ENCODE measurements at regions not wholly inside any gene's neighbourhood (a gene's known extent, or its start where the extent isn't known, plus 50 kb on each side); places are given as distances from the start of the nearest gene placed in this dataset.
"Not testable (repeated sequence)": the region's sequence is repeated elsewhere in the genome, so short reads cannot be mapped to it uniquely, and the experiment has no call there.

DNA sequence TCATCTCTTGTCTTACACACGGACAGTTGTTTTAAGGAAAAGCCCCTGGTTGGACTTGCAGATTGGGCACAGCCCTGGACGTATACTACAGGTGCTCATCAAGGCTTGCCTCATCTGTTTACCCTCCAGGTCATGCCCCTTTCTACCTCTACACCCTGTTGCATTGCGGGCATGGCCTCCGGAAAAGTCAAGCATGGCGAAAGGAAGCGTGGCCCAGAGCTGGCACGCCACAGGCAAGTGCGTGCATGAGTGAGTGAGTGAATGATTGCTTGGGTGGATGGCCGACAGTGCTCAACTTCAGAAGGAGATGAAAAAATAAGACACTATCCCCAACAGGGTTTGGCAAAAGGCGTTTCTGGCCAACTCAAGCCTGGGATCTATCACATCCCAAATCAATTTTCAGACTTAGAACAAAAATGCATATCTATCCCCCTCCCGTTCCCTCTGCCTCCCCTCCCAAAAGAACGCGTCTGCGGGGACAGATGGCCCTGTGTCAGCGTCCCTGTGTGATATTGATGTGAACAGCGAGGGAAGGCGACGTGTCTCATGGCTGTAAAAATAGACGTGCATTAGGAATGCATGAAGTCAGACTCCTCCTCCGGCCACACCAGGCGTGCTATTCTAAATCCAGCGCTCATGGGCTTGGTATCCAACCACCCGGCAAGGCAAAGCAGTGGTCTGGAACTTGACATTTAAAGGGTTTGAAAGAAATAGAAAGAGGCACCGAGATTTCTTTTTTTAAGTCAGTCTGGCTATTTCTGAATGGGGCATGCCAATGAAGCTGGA, 96.0 kb downstream of the RPLP1 start:
- DNase-seq (ENCODE audit: low read depth), result no peak
- H3K4me3 ChIP-seq (ENCODE audit: low read depth, low read length), result no peak overlapping the region

DNA sequence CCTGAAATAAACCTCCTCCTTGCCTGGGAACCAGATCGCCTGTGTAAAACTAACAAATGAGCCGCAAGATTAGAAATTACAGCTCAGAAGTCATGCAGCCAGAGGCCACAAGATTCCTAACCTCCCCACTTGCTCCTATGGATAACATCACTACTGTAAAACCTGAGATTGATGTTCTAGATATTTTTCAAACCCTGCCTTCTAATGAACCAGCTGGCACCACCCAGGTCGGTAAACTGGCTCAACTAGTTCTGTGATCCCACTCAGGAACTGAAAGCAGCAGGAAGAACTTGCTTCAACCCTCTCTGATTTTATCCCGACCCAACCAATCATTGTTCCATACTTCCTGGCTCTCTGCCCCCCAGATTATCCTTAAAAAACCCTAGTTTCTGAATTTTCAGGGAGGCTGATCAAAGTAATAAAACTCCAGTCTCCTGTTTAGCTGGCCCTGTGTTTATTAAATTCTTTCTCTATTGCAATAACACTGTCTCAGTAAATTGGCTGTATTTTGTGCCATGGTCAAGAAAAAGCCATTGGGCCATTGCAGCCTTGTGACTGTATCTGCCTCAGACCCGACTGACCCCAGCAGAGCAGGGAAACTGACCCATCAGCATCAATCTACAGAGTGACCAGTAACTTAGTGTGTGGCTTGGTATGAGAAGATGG, 98.9 kb downstream of the RPLP1 start:
- H3K4me3 ChIP-seq (ENCODE audit: low read depth, low read length), result no peak overlapping the region

DNA sequence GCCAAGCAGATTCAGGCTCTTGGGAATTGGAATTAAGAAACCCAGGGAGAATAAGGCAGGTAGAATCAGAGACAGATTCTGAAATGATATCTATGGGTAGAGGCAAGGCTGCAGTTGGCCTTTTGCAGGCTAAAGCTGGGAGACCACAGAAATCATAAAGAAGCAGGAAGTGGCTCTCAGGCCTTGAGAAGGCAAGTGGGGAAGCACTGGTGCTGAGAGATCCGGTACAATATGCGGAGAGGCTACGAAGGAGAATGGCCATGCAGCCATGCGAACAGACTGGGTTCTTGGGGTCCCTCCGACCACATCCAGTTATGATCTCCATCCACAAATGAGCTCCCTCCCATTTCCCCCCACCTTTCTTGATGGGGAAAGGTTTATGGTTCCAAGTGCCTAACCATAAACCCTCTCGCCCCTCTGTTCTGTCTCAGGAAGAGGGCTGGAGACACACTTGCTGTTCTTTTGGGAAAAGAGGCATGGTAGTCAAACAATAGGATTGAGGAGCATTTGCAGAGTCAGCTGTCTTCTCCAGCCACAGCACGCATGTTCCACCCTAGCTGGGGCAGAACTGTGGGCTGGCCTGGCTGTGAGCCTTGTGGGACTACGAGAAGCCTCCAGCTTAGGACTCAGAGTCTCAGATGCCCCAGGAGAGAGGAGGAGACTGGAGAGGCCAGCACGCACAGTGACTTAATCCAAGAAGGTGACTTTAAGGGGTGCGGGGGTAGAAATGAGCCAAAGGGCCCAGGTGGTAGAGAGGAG, 99.6 kb downstream of the RPLP1 start:
- DNase-seq (ENCODE audit: low read depth), result no peak
- H3K4me3 ChIP-seq (ENCODE audit: low read depth, low read length), result no peak overlapping the region

More for the DNA sequence above, 98.9 kb downstream of the RPLP1 start:
- no peak for DNase-seq (ENCODE audit: low read depth)

DNA sequence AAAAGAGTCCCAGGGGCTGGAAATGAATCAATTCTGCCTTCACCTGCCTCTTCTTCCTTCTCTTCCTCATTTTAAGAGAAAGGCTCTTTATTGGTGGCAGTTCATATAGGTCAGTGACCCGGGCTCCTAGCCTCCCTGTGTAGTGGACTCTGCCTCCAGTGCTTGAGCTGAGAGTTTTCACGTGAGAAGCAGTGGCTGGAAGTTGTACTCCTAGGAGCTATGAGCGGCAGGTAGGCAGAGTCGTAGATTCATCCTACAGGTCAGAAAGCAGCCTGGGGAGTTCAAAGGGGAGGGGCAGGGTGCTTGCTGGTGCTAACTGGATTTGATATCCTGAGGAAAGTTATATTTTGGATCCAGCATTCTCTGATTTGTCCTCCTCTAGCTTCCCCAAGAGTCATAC, 101.1 kb downstream of the RPLP1 start:
- DNase-seq (ENCODE audit: low read depth), result no peak
- no peak overlapping the region for H3K4me3 ChIP-seq (ENCODE audit: low read depth, low read length)

DNA sequence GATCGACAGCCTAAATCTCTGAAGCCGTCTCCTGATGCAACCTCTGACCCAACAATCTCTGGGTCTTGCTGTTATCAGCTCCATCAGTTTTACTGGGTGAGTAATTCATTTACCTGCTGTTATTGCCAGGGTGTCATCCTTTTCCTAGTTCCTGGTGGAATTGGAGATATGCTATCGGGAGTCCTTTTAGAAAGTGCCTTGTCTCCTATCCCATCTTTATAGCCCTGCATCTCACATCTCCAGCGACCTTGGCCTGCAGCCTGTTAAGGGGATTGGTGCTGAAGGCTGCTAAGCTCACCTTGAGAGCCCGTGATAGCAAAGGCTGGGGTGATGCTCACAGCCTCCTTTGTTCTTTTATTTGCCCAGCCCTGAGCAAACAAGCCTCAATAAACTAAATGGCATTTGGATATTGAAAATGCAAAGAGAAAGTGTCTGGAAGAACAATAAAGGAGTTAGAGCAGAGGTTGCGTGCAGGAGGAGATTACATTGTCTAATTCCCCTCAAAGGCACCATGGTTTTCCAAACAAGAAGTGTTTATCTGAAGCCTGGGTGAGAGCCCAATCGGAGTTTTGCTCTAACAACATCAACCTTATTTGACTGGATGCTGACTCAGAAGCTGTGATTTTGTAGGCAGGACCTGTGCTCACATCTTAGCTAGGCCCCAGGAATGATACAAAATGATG, 101.8 kb downstream of the RPLP1 start:
- no peak overlapping the region for H3K4me3 ChIP-seq (ENCODE audit: low read depth, low read length)
- DNase-seq (ENCODE audit: low read depth), result no peak

DNA sequence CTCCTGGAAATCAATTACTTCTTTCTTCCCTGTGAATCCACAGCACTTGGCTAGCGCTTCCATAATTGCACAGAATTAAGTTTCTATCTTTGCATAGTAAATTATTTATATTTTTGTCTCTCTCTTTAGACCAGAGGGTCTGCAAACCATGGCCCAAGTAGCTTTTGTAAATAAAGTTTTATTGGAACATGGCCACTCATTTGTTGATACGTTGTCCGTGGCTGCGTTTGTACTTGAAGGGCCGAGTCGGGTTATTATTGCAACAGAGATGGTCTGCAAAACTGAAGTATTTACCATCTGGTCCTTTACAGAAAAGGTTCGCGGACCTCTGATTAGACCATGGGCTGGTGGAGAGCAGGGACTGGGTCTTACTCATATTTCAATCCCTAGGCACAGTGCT, 102.5 kb downstream of the RPLP1 start:
- no peak overlapping the region for H3K4me3 ChIP-seq (ENCODE audit: low read depth, low read length)
- no peak for DNase-seq (ENCODE audit: low read depth)

DNA sequence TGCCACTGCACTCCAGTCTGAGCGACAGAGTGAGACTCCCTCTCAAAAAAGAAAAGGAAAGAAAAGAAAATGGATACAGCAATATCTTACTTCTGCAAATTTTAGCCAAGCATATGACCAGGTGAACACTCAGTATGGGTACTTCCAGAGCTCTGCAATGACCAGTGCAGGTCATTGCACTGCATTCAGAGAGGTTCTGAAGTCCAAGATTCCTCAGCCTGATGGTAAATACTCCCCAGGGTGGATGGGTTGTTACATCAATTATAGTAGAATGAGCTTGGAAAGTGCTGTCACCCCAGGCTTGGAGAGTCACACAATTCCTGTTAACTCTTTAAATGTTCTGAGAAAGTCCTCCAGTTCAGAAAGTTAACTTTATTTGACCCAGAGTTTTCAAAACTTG, 103.7 kb downstream of the RPLP1 start:
- DNase-seq (ENCODE audit: low read depth), result no peak
- H3K4me3 ChIP-seq (ENCODE audit: low read depth, low read length), result no peak overlapping the region

DNA sequence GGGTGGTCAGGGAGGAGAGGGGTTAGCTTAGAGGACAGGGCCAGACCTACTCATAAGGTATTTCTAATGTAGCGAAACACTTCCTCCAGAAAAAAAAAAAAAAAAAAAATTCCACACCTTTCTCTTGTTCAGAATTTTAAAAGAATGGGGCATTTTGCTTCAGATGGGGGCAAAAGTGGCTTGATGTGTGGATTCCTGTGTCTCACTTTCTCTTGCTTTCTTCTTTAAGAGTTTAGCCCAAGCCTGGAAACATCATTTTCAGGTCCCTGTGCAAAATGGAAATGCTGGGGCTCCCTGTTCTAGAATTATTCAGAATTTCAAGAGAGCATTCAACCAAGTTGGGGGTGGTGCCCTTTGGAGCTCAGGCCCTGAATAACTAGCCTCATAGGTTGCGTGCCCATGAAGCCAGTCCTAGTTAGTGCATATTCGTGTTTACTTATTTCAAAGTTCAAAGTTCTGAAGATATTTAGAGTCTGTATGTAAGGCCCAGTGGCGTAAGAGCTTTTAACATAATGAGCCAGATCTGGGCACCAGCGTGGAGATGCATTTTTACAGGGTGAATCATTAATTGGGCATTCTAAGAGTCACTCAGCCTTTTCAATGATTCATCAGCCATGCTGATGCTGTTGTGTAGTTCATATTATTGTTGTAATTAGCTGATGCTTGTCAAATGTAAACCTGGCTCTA, 104.5 kb downstream of the RPLP1 start:
- peak; percentile 74 for DNase-seq (ENCODE audit: low read depth)
- no peak overlapping the region for H3K4me3 ChIP-seq (ENCODE audit: low read depth, low read length)

DNA sequence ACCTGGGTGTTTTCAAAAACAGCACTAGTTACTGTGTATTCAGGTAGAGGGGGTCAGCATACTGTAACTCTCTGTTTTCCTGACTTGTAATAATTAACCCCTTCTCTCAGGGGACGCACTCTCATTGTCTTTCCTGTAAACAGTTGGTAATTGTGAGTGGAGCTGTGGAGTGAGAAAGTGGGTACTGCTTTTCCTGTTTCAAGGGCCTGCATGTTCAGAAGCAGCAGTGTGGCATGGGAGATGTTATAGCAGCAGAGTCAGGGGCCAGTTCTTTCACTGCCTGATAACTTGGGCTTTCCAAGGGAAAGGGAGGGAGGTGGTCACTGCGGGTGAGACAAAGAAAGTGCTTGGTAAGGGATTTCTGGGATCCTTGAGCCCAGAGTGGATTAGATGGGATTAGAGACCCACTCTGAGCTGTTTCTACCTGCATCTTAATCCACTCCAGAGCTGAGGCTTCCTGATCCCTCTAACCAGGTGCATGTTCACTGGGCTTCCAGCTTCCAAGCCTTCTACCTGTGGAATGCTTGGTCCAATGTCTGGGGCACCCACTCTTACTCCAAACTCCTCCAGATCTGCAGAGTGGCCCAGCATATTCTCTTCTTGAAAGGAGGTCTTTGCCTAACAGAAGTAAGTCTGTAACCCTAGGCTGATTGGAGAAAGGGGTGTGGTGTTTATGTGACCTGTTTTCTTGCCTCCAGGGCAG, 105.2 kb downstream of the RPLP1 start:
- no peak for DNase-seq (ENCODE audit: low read depth)
- no peak overlapping the region for H3K4me3 ChIP-seq (ENCODE audit: low read depth, low read length)

DNA sequence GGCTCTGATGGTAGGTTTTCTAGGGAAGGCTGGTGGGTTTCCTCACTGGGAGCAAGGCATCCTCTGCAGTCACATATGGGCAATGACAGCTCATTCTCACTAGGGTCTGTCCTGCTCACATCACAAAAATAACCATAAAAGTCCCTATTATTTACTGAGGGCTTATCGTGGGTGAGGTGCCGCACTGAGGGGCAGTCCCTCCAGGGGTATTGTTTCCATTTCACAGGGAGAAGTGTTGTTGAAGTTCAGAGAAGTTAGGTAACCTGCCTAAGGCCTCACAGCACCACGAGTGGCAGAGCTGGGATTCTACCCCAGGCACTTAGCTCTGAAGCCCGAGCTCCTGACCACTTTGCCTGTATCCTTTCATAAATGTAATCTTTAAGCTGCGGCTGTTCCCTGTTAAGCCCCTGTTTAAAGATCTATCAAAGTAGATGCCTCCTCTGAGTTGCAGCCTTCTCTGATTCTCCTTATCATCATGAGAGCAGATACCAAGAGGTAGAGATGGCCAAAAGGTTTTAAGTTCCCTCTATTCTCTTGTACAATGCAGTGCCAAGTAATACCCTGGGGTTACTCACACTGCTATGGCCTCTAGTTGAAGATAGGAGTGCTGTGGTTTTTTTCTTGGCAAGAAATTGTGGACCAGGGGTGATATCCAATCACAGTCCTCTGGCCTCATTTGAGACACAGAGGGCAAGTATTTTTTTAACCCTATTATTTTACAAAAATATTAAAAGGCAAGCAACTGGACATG, 107.0 kb downstream of the RPLP1 start:
- DNase-seq (ENCODE audit: low read depth), result no peak
- no peak overlapping the region for H3K4me3 ChIP-seq (ENCODE audit: low read depth, low read length)

DNA sequence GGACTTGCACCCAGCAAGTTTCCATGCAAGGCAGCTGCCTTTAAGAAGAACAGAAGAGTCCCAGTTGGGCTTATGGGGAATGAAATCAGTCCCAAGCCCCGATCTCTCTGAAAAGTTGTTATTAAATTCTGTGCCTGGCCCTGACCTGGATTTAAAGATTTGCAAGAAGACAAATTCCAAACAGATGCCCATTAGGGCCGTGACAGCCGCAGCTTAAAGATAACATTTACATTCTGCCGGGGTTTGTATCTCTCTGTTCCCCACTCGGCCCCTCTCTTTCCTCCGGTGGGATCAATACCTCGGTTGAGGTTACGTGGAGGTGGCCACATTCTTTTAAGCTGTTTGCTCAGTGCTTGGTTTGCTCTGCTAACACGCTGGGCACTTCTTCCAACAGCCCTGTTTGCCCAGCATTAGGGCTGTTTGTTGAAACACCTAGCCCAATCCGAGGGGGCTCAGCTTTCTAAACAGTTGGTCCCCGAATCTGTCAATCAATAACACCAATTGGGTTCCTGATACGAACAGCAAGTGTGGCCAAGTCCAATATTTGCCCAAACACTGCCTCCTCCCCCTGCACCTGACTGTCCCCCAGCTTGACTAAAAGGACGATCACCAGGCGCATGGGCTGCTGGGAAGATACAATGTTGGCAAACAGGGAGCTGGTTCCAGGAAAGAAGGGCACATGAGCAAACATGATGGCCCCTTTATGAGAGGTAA, 108.6 kb downstream of the RPLP1 start:
- DNase-seq (ENCODE audit: low read depth), result no peak
- no peak overlapping the region for H3K4me3 ChIP-seq (ENCODE audit: low read depth, low read length)

DNA sequence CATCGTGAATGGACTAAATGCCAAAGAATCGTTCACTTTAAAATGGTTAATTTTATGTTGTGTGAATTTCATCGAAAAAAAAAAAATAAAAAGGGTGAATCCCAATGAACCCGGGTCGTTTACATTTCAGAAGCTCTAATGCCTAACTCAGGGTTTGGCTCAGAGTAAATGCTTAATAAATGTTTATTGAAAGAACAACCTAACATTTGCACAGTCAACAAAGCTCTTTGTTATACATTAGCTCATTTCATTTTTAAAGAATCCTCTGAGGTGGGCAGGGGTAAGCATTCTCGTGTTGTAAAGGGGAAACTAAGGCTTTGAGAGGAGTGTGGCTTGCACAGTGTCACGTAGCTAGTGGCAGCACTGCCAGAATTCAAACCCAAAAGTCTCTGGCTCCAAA, 109.5 kb downstream of the RPLP1 start:
- no peak for DNase-seq (ENCODE audit: low read depth)
- no peak overlapping the region for H3K4me3 ChIP-seq (ENCODE audit: low read depth, low read length)

DNA sequence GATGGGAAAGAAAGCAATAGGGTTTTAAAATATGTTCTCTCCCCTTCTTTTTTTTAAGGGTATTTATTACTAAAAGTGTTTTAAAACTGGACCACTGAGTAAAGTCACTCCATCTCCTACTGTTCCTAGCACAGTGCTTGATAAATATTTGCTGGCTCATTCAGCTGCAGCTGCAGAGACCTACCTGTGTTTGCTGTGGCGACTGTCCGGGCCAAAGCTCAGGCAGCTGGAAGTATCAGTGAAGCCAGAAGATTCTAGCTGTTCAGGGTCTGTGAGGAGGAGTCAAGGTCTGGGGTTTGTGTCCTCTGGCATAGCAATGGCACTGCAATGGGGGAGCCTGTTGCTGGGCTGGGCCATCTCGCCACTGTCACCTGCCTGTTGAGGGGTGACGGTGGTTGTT, 109.9 kb downstream of the RPLP1 start:
- DNase-seq (ENCODE audit: low read depth), result no peak
- no peak overlapping the region for H3K4me3 ChIP-seq (ENCODE audit: low read depth, low read length)

DNA sequence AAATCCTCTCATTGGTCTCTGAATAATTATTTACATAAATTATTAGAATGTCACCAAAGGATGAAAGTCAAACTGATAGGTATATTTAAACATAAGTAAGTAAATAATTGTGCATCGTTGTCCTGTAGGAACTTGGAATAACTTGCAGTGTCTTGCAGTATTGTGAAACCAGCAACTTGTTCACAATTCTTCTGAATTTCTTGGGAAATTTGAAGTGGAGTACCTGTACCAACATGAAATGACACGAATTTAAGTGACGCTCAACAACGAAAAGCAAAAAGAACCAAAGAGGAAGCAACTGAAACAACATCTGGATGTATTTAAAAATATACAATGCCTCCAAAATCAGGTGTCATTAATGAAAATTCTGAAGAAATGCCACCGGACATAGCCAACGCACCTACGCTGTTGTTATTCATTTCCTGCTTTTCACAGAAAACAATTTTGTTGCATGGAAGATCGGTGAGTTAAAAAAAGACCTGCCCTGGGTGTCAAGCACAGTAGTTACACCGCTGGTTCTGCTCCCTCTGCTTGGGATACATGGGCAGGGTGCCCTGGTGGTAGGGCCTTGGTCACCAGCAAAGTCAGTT, 112.5 kb downstream of the RPLP1 start:
- no peak overlapping the region for H3K4me3 ChIP-seq (ENCODE audit: low read depth, low read length)

DNA sequence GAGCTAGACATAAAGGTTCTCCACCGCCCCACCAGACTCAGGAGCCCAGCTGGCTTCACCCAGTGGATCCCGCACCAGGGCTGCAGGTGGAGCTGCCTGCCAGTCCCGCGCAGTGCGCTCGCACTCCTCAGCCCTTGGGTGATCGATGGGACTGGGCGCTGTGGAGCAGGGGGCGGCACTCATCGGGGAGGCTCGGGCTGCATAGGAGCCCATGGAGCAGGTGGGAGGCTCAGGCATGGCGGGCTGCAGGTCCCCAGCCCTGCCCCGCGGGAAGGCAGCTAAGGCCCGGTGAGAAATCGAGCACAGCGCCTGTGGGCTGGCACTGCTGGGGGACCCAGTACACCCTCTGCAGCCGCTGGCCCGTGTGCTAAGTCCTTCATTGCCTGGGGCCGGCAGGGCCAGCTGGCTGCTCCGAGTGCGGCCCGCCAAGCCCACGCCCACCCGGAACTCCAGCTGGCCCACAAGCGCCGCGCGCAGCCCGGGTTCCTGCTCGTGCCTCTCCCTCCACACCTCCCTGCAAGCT, 114.7 kb downstream of the RPLP1 start:
- not testable (repeated sequence) for H3K4me3 ChIP-seq (ENCODE audit: low read depth, low read length); DNase-seq (ENCODE audit: low read depth)

More for the DNA sequence above, 112.5 kb downstream of the RPLP1 start:
- no peak for DNase-seq (ENCODE audit: low read depth)

DNA sequence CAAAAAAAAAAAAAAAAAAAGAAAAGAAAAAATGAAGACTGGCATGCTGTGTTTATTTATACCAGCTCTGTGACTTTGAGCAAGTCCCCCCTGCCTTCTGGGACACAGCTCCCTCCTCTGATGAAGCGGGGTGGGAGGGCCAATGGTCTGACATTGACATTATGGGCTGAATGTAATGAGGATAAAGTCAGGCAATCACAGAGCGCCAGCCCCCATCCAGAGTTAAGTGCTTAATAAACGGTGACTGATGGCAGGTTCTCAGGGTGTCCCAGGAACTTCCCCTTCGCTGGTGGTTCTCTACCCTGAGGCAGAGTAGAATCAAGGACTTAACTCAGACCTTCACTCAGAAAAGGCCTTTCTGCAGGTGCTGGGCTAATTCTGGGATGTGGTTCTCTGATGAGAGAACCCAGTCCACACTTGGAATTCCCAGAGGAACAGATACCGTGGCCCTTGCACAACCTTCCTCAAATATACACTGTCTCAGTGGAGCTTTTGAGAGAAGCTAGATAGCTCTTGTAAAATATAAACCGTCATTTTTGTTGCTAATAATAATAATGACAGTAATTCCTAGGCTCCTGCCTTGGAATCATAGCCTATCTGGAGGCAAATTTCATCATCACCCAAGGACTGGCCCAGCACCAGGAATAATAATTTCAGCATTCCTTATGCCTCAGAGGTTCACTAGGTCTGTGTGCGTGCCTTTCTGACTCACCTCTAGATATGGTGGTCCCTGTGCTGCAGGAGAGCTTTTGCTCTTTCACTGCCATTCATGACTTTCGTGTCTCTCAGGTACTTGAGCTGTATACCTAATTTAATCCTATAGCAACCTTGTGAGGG, 115.8 kb downstream of the RPLP1 start:
- DNase-seq (ENCODE audit: low read depth), result peak; percentile 36
- no peak overlapping the region for H3K4me3 ChIP-seq (ENCODE audit: low read depth, low read length)
